WTC11 (cell line): ENCODE measurements at regions not wholly inside any gene's neighbourhood (a gene's known extent, or its start where the extent isn't known, plus 50 kb on each side); places are given as distances from the start of the nearest gene placed in this dataset.

Experiments
- ATAC-seq: fragments of 200-7000 bp; cut with Tn5 transposase; 2 replicates; pipeline ENCODE4 v1.10.0; 2021; ENCODE audit warnings: mild to moderate bottlenecking, moderate library complexity
- CTCF ChIA-PET: fragments of 300-600 bp; sonication (Branson Sonifier 250); formaldehyde crosslinking; loops from one replicate; lab custom pipeline; 2021; ENCODE audit warnings: antibody characterized with exemption; lab: Charles Lee
- POLR2A ChIA-PET: fragments of 350-600 bp; sonication (Branson Sonifier 250); formaldehyde crosslinking; loops from one replicate; lab custom pipeline; 2021; ENCODE audit warnings: antibody characterized with exemption; lab: Charles Lee
- DNase-seq: peaks from one replicate; pipeline ENCODE4 v3.0.0; 2021; ENCODE audit warnings: low spot score
- H3K27ac Mint-ChIP-seq: 2 replicates; pipeline ENCODE4 v1.8.0; 2021; ENCODE audit warnings: mixed read lengths
- H3K27me3 Mint-ChIP-seq: 2 replicates; pipeline ENCODE4 v1.8.0; 2021; ENCODE audit warnings: low read depth, mild to moderate bottlenecking, moderate library complexity, mixed read lengths
- H3K36me3 Mint-ChIP-seq: 2 replicates; pipeline ENCODE4 v1.8.0; 2021; ENCODE audit warnings: mixed read lengths
- H3K4me1 Mint-ChIP-seq: 2 replicates; pipeline ENCODE4 v1.8.0; 2022; ENCODE audit warnings: mixed read lengths
- H3K4me3 Mint-ChIP-seq: 2 replicates; pipeline ENCODE4 v1.8.0; 2021; ENCODE audit warnings: mild to moderate bottlenecking, moderate library complexity, mixed read lengths
- H3K9me3 Mint-ChIP-seq: 2 replicates; pipeline ENCODE4 v1.8.0; 2021; ENCODE audit warnings: mixed read lengths
- ATF1 ChIP-seq: sonication (generic); formaldehyde crosslinking; IDR thresholded peaks from 2 replicates; pipeline ENCODE4 v1.8.1; 2023; ENCODE audit warnings: mild to moderate bottlenecking, moderate library complexity, missing genetic modification reagents
- ATF6 ChIP-seq: sonication (generic); formaldehyde crosslinking; IDR thresholded peaks from 2 replicates; pipeline ENCODE4 v1.8.1; 2023; ENCODE audit warnings: mild to moderate bottlenecking, missing genetic modification reagents
- CREM ChIP-seq: sonication (generic); formaldehyde crosslinking; IDR thresholded peaks from 2 replicates; pipeline ENCODE4 v1.8.1; 2022; ENCODE audit warnings: mild to moderate bottlenecking, missing genetic modification reagents, moderate library complexity
- E2F1 ChIP-seq: sonication (generic); formaldehyde crosslinking; IDR thresholded peaks from 2 replicates; pipeline ENCODE4 v1.8.0; 2022; ENCODE audit warnings: mild to moderate bottlenecking, missing genetic modification reagents
- EMX1 ChIP-seq: fragments of 250-450 bp; sonication (Bioruptor Pico); IDR thresholded peaks from 2 replicates; pipeline ENCODE4 v1.8.0; 2021; ENCODE audit warnings: mild to moderate bottlenecking
- ERG ChIP-seq: fragments of 250-450 bp; sonication (Bioruptor Pico); IDR thresholded peaks from 2 replicates; pipeline ENCODE4 v1.8.0; 2021; ENCODE audit warnings: mild to moderate bottlenecking
- ETV6 ChIP-seq: sonication (generic); formaldehyde crosslinking; IDR thresholded peaks from 2 replicates; pipeline ENCODE4 v1.8.1; 2022; ENCODE audit warnings: mild to moderate bottlenecking, missing genetic modification reagents
- FOXJ3 ChIP-seq: sonication (generic); formaldehyde crosslinking; IDR thresholded peaks from 2 replicates; pipeline ENCODE4 v1.9.0; 2021; ENCODE audit warnings: missing genetic modification reagents, mild to moderate bottlenecking, borderline replicate concordance
- FOXP4 ChIP-seq: sonication (generic); formaldehyde crosslinking; IDR thresholded peaks from 2 replicates; pipeline ENCODE4 v1.8.0; 2022; ENCODE audit warnings: mild to moderate bottlenecking, missing genetic modification reagents
- GABPB1 ChIP-seq: sonication (generic); formaldehyde crosslinking; IDR thresholded peaks from 2 replicates; pipeline ENCODE4 v1.8.1; 2023; ENCODE audit warnings: mild to moderate bottlenecking, missing genetic modification reagents
- GTF2I ChIP-seq: fragments of 250-450 bp; sonication (Bioruptor Pico); conservative IDR thresholded peaks from 2 replicates; pipeline ENCODE4 v1.4.0; 2021; ENCODE audit warnings: mild to moderate bottlenecking
- MAX ChIP-seq: sonication (generic); formaldehyde crosslinking; IDR thresholded peaks from 2 replicates; pipeline ENCODE4 v1.8.0; 2022; ENCODE audit warnings: mild to moderate bottlenecking, missing genetic modification reagents
- MLX ChIP-seq: sonication (generic); formaldehyde crosslinking; IDR thresholded peaks from 2 replicates; pipeline ENCODE4 v1.8.1; 2023; ENCODE audit warnings: mild to moderate bottlenecking, missing genetic modification reagents, moderate library complexity
- NFATC4 ChIP-seq: fragments of 250-450 bp; sonication (Bioruptor Pico); IDR thresholded peaks from 2 replicates; pipeline ENCODE4 v1.9.0; 2021; ENCODE audit warnings: mild to moderate bottlenecking
- OVOL2 ChIP-seq: fragments of 250-450 bp; sonication (Bioruptor Pico); IDR thresholded peaks from 2 replicates; pipeline ENCODE4 v1.9.0; 2021; ENCODE audit warnings: mild to moderate bottlenecking, borderline replicate concordance
- SOX15 ChIP-seq: fragments of 250-450 bp; sonication (Bioruptor Pico); IDR thresholded peaks from 2 replicates; pipeline ENCODE4 v1.9.0; 2021; ENCODE audit warnings: mild to moderate bottlenecking
- STAT6 ChIP-seq: sonication (generic); formaldehyde crosslinking; conservative IDR thresholded peaks from 2 replicates; pipeline ENCODE4 v1.8.1; 2023; ENCODE audit warnings: mild to moderate bottlenecking, low read depth, missing genetic modification reagents, moderate library complexity
- ZNF121 ChIP-seq: sonication (generic); formaldehyde crosslinking; IDR thresholded peaks from 2 replicates; pipeline ENCODE4 v1.8.0; 2023; ENCODE audit warnings: missing genetic modification reagents
- ZNF512 ChIP-seq: sonication (generic); formaldehyde crosslinking; IDR thresholded peaks from 2 replicates; pipeline ENCODE4 v1.8.1; 2022; ENCODE audit warnings: missing genetic modification reagents, borderline replicate concordance
- ZNF532 ChIP-seq: fragments of 250-450 bp; sonication (Bioruptor Pico); IDR thresholded peaks from 2 replicates; pipeline ENCODE4 v1.9.0; 2021; ENCODE audit warnings: mild to moderate bottlenecking, borderline replicate concordance

- H3K27ac Mint-ChIP-seq: no peak overlapping the region
- DNase-seq: no peak
- peaks cover 3% of the 10 kb centered on the region; the same call in 1 of the 2 replicates for H3K9me3 Mint-ChIP-seq
- no peak overlapping the region for H3K4me3 Mint-ChIP-seq
- no peaks in the 10 kb centered on the region; the same call in 1 of the 2 replicates for H3K4me1 Mint-ChIP-seq
- ATAC-seq: peak; percentile 41; the same call in 1 of the 2 replicates
- TF ChIP-seq FOXJ3 (CRISPR knock-in tag) (no peak), EMX1 (CRISPR knock-in tag) (no peak), CREM (no peak), E2F1 (CRISPR knock-in tag) (no peak), ZNF532 (CRISPR knock-in tag) (no peak), ZNF512 (CRISPR knock-in tag) (no peak), ZNF121 (CRISPR knock-in tag) (no peak), NFATC4 (CRISPR knock-in tag) (no peak), MLX (CRISPR knock-in tag) (no peak), GTF2I (CRISPR knock-in tag) (no peak), STAT6 (CRISPR knock-in tag) (no peak), OVOL2 (CRISPR knock-in tag) (no peak), ATF6 (CRISPR knock-in tag) (no peak), ATF1 (CRISPR knock-in tag) (no peak), ERG (CRISPR knock-in tag) (no peak), MAX (CRISPR knock-in tag) (no peak), GABPB1 (CRISPR knock-in tag) (no peak), FOXP4 (no peak), SOX15 (CRISPR knock-in tag) (no peak), ETV6 (no peak)
- TF ChIP-seq, all 79 proteins: peak for 0
- Mint-ChIP-seq H3K36me3 (peaks cover 5% of the 10 kb centered on the region; the same call in 1 of the 2 replicates), H3K27me3 (no peaks in the 10 kb centered on the region)
- ChIA-PET POLR2A (no interaction called here), CTCF (interaction anchor here (0.6 kb wide), 1 partner anchor 105 kb away, joined by 3 read pairs; no protein-coding TSS in a partner anchor)
Observed at GRCh38 chr13:44148159-44148914, 225.3 kb upstream of the SERP2 start.
